Activated naive CD8-positive, alpha-beta T cell treated with anti-CD3 and anti-CD28 coated beads, Interleukin-2, amount 10 ng/mL, durations not matched to agents 7 days and 5 days (primary cell): ENCODE measurements at regions not wholly inside any gene's neighbourhood (a gene's known extent, or its start where the extent isn't known, plus 50 kb on each side); places are given as distances from the start of the nearest gene placed in this dataset.

Experiments
- ATAC-seq: fragments of 150-1000 bp; cut with Tn5 transposase; one replicate; pipeline ENCODE4 v1.10.0; 2021; ENCODE audit warnings: low read depth, moderate library complexity
- POLR2A ChIA-PET: fragments of 350-600 bp; sonication (Branson Sonifier 250); formaldehyde crosslinking; loops from one replicate; lab custom pipeline; 2021; ENCODE audit warnings: antibody characterized with exemption; lab: Charles Lee
- DNase-seq: peaks from one replicate; pipeline ENCODE4 v3.0.0; 2021
- H3K27ac Mint-ChIP-seq: one replicate; pipeline ENCODE4 v1.8.0; 2022; ENCODE audit warnings: mild to moderate bottlenecking, mixed read lengths
- H3K27me3 Mint-ChIP-seq: one replicate; pipeline ENCODE4 v1.8.0; 2022; ENCODE audit warnings: mild to moderate bottlenecking, moderate library complexity, mixed read lengths
- H3K36me3 Mint-ChIP-seq: one replicate; pipeline ENCODE4 v1.8.0; 2021; ENCODE audit warnings: mild to moderate bottlenecking, mixed read lengths
- H3K4me1 Mint-ChIP-seq: one replicate; pipeline ENCODE4 v1.8.0; 2021; ENCODE audit warnings: mixed read lengths
- H3K4me3 Mint-ChIP-seq: one replicate; pipeline ENCODE4 v1.8.0; 2022; ENCODE audit warnings: mild to moderate bottlenecking, moderate library complexity, mixed read lengths
- H3K9me3 Mint-ChIP-seq: one replicate; pipeline ENCODE4 v1.8.0; 2021; ENCODE audit warnings: mixed read lengths

DNA sequence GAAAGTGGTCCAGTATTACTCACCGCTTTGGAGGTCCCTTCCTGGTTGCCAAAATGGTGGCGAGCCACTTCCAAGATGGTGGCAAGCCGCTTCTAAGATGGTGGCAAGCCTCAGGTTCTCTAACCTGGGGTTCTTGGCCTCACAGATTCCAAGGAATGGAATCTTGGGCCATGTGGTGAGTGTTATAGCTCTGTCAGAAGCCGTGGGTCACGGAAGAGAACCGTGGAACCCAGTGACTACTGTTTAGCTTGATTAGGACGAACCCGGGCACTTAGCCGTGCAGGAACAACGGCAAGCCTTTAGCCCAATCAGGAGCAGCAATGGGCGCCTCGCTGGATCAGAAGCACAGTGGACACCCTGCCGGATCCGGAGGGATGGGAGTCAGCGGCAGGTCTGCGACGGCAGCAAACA, 356.2 kb upstream of the TMPRSS15 start:
- POLR2A ChIA-PET, result no interaction called here

DNA sequence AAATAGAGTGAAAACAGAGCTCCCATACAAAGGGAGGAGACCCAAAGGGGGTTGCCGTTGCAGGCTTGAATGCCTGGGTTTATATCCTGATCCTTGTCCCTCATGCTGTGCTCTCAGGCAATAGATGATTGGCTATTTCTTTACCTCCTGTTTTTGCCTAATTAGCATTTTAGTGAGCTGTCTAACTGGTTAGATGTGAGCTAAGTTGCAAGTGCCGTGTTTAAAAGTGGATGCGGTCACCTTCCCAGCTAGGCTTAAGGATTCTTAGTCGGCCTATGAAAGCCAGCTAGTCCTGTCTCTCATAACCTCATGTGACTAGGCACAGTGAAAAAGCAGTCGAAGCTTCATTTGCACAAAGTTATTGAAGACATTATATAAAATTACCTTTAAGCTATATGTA, 356.7 kb upstream of the TMPRSS15 start:
- Mint-ChIP-seq H3K36me3 (no peaks in the 10 kb centered on the region), H3K4me3 (no peak overlapping the region), H3K9me3 (peaks cover 2% of the 10 kb centered on the region), H3K27ac (no peak overlapping the region), H3K27me3 (no peaks in the 10 kb centered on the region), H3K4me1 (no peaks in the 10 kb centered on the region)
- POLR2A ChIA-PET, result no interaction called here
- no peak for ATAC-seq
- no peak for DNase-seq

More for the DNA sequence above, 356.2 kb upstream of the TMPRSS15 start:
- H3K9me3 Mint-ChIP-seq, result peaks cover 2% of the 10 kb centered on the region
- H3K27me3 Mint-ChIP-seq, result no peaks in the 10 kb centered on the region
- H3K36me3 Mint-ChIP-seq, result no peaks in the 10 kb centered on the region
- no peak overlapping the region for H3K27ac Mint-ChIP-seq
- DNase-seq (no peak), ATAC-seq (no peak)
- H3K4me1 Mint-ChIP-seq, result no peaks in the 10 kb centered on the region
- no peak overlapping the region for H3K4me3 Mint-ChIP-seq

DNA sequence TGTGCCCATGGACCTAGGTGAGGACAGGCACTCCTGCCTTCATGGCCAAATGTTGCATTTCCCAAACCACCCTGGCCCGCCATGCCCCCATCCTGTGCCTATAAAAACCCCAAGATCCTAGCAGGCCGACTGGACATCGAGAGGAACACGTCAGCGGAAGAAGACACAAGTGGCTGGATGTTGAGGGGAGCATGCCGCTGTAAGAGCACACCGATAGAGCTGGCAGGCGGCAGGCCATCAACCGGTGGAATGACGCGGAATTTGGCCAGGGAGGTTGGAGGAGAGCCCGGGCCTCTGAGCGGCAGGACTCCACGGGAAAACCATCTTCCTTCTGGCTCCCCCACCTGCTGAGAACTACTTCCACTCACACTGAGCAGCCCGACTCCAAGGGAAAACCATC, 361.1 kb upstream of the TMPRSS15 start:
- H3K36me3 Mint-ChIP-seq, result no peaks in the 10 kb centered on the region
- H3K27ac Mint-ChIP-seq, result no peak overlapping the region
- no peaks in the 10 kb centered on the region for H3K4me1 Mint-ChIP-seq
- H3K4me3 Mint-ChIP-seq, result no peak overlapping the region
- DNase-seq (no peak), ATAC-seq (no peak)
- H3K9me3 Mint-ChIP-seq, result no peaks in the 10 kb centered on the region
- H3K27me3 Mint-ChIP-seq, result no peaks in the 10 kb centered on the region
- POLR2A ChIA-PET, result no interaction called here

DNA sequence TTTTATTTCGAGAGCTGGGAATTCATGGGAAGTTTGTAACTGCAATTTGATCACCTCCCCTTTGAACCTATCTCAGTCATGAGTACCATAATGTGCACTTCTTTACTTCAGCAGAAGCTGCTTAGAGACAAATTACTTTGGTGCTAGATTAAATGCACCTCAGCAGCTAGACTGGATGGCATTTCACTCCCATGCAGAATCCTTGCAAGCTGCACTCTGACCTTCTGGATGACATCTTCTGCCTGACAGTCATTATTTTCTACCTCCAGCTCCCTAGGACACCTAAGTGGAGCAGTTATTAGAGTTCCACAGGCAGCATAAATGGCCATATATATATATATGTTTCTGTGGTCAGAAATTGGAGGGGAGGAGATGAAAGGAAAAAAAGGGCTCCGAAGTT, 366.0 kb upstream of the TMPRSS15 start:
- Mint-ChIP-seq H3K9me3 (peaks cover under 1% of the 10 kb centered on the region), H3K4me1 (no peaks in the 10 kb centered on the region), H3K27ac (no peak overlapping the region), H3K36me3 (no peaks in the 10 kb centered on the region), H3K4me3 (no peak overlapping the region), H3K27me3 (no peaks in the 10 kb centered on the region)
- no peak for ATAC-seq
- no peak for DNase-seq
- POLR2A ChIA-PET, result no interaction called here

DNA sequence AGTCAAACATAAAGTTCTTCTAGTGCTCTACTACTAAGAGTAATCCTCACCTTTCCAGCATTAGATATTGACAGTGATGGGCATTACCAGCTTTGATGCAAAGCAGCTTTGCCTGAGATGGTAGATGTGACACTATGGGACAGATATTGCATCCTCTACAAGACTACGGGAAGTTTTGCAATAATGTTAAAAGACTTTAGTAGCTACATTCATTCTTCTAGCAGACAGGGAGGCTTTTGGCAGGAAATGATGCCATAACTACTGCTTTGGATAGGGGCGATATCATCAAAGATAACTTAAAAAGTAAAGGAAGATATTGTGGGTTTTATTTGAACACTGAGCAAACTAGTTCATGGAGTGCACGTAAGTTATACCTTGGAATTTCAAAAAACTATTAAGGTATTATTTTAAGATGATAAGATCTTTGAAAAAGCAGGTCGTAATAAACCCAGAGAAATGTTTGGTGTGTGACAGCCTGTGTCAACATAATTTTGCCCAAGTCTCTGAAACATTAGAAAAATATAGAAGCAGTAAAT, 368.3 kb upstream of the TMPRSS15 start:
- H3K4me3 Mint-ChIP-seq, result no peak overlapping the region
- POLR2A ChIA-PET, result no interaction called here
- no peaks in the 10 kb centered on the region for H3K4me1 Mint-ChIP-seq
- DNase-seq (no peak), ATAC-seq (no peak)
- no peak overlapping the region for H3K27ac Mint-ChIP-seq
- H3K27me3 Mint-ChIP-seq, result no peaks in the 10 kb centered on the region
- H3K9me3 Mint-ChIP-seq, result peaks cover 3% of the 10 kb centered on the region
- no peaks in the 10 kb centered on the region for H3K36me3 Mint-ChIP-seq

DNA sequence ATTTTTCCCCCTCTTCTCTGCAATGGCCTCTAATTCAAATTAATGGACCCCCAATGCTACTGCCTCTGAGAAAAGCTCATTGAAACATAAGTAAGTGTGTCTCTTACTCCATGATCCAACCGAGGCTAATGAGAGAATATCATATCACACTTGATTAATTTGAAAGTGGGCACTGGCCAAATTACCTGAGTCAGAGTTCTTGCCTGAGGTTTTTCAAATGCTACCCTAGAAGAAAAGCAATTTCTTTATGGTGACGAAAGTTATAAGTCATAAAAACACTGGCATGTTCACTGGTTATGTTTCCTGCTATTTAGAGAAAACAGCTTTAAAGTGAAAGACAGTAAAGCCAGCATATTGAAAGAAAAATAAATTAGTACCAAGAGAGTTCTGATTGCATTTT, 368.8 kb upstream of the TMPRSS15 start:
- ATAC-seq (no peak), DNase-seq (no peak)
- H3K27ac Mint-ChIP-seq, result no peak overlapping the region
- H3K9me3 Mint-ChIP-seq, result peaks cover 3% of the 10 kb centered on the region
- no peak overlapping the region for H3K4me3 Mint-ChIP-seq
- POLR2A ChIA-PET, result no interaction called here
- no peaks in the 10 kb centered on the region for H3K4me1 Mint-ChIP-seq
- no peaks in the 10 kb centered on the region for H3K27me3 Mint-ChIP-seq
- no peaks in the 10 kb centered on the region for H3K36me3 Mint-ChIP-seq

DNA sequence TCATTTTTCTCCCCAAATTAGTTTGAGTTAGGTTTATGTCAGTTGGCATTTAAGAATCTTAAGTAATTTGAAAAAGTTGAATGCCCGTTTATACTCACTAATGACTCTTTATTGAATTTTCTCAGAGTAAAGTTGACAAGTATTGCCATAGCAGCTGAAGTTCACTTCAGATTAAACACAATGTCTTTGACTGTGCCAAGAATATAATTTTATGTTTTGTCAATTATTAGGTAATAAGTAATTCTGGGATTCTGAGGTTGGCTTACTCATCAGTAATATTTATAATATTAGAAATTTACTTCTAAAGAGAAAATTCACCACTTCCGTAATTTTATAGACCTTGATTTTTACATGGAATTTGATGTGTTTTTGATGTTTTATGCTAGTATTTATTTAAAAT, 369.3 kb upstream of the TMPRSS15 start:
- no peak overlapping the region for H3K4me3 Mint-ChIP-seq
- ATAC-seq (no peak), DNase-seq (no peak)
- H3K9me3 Mint-ChIP-seq, result peaks cover 3% of the 10 kb centered on the region
- H3K27ac Mint-ChIP-seq, result no peak overlapping the region
- POLR2A ChIA-PET, result no interaction called here
- no peaks in the 10 kb centered on the region for H3K27me3 Mint-ChIP-seq
- H3K36me3 Mint-ChIP-seq, result no peaks in the 10 kb centered on the region
- no peaks in the 10 kb centered on the region for H3K4me1 Mint-ChIP-seq

DNA sequence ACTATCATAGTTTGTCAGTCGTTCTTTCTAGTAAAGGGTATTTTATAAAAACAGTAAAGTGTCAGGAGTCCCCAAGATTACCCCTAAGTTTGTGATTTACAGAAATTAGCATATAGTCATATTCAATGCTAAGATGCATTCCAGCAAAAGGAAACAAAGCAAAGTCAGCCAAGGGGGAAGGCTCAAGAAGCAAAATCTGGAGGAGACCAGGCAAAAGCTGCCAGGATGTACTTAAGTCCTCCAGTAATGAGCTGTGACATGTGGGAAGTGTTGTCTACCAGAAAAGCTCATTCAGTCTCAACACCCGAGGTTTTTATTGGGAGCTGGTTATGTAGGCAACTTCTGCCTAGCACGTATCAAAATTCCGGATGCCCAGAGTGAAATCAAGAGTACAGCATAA, 373.4 kb upstream of the TMPRSS15 start:
- ATAC-seq (no peak), DNase-seq (no peak)
- H3K36me3 Mint-ChIP-seq, result no peaks in the 10 kb centered on the region
- peaks cover 4% of the 10 kb centered on the region for H3K9me3 Mint-ChIP-seq
- H3K4me1 Mint-ChIP-seq, result no peaks in the 10 kb centered on the region
- no peak overlapping the region for H3K27ac Mint-ChIP-seq
- POLR2A ChIA-PET, result no interaction called here
- H3K4me3 Mint-ChIP-seq, result no peak overlapping the region
- no peaks in the 10 kb centered on the region for H3K27me3 Mint-ChIP-seq

DNA sequence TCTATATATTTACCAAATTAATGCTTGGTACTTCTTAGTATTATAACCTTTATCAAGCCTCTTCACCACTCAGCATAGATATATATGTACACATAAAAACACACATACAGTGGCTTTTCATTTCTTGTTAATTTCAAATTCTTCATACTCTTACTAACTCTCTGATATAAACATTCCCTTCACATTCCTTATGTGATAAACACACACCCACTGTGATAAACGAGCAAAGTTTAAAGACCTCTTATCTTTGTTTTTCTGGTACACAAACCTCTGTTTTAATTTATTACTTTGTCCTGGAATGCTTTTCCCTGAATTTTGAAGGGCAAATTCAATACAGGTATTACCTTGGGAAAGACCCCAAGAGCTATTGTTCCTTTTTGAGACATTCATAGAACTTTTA, 379.1 kb upstream of the TMPRSS15 start:
- Mint-ChIP-seq H3K9me3 (peaks cover 4% of the 10 kb centered on the region), H3K4me3 (no peak overlapping the region), H3K27ac (no peak overlapping the region), H3K4me1 (no peaks in the 10 kb centered on the region), H3K36me3 (no peaks in the 10 kb centered on the region), H3K27me3 (no peaks in the 10 kb centered on the region)
- POLR2A ChIA-PET, result no interaction called here
- no peak for DNase-seq
- ATAC-seq, result no peak

DNA sequence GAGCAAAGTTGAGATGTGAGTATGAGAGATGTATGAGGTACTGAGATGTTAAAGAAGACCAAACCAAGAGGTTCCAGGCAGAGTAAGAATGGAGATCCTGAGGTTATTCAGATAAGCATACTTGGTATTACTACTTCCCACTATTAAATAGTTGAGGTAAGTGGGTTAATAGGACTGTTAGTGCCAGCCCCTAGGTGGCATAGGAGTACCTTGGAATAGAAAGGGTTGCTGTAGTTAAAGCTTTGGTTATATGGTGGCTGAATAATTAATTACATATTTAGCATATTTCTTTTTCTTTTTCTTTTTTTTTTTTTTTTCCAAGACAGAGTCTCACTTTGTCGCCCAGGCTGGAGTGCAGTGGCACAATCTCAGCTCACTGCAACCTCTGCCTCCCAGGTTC, 397.9 kb upstream of the TMPRSS15 start:
- Mint-ChIP-seq H3K27me3 (no peaks in the 10 kb centered on the region), H3K9me3 (peaks cover 2% of the 10 kb centered on the region), H3K4me3 (no peak overlapping the region), H3K36me3 (no peaks in the 10 kb centered on the region), H3K27ac (no peak overlapping the region), H3K4me1 (no peaks in the 10 kb centered on the region)
- no peak for DNase-seq
- no peak for ATAC-seq
- POLR2A ChIA-PET, result no interaction called here

DNA sequence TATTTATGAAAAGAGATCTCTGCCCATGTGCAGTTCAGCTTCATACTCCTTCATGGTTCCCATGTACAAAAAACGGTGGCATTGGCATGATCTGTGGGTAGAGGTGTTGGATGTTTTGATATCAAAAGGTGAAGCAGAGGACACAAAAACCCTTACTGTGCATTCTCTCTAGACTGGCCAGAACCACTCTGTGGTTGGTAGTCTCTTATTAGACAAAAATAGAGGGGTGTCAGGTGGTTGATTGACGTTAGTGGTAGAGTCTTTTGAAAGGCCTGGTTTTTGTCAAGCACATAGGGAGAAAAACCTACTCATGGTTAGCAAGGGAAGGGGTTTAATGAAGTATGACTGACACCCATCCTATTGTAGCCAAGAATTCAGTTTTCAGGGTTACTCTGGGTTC, 400.0 kb upstream of the TMPRSS15 start:
- H3K27me3 Mint-ChIP-seq, result no peaks in the 10 kb centered on the region
- H3K36me3 Mint-ChIP-seq, result no peaks in the 10 kb centered on the region
- H3K4me3 Mint-ChIP-seq, result no peak overlapping the region
- DNase-seq (no peak), ATAC-seq (no peak)
- POLR2A ChIA-PET, result no interaction called here
- peaks cover 2% of the 10 kb centered on the region for H3K9me3 Mint-ChIP-seq
- H3K4me1 Mint-ChIP-seq, result no peaks in the 10 kb centered on the region
- no peak overlapping the region for H3K27ac Mint-ChIP-seq

DNA sequence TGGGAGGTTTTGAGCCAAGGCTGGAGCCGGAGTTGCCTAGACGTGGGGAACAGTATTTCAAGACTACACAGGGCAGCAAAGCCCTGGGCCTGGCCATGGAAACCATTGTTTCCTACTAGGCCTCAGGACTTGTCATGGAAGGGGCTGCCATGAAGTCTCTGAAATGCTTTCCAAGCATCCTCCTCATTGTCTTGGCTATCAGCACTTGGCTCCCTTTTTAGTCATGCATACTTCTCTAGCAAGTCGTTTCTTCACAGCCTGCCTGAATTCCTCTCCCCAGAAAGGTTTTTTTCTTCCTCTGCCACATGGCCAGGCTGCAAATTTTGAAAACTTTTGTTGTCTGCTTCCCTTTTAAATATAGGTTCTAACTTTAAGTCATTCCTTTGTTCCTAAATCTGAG, 406.6 kb upstream of the TMPRSS15 start:
- no peaks in the 10 kb centered on the region for H3K4me1 Mint-ChIP-seq
- H3K27ac Mint-ChIP-seq, result no peak overlapping the region
- H3K4me3 Mint-ChIP-seq, result no peak overlapping the region
- no peaks in the 10 kb centered on the region for H3K27me3 Mint-ChIP-seq
- H3K9me3 Mint-ChIP-seq, result peaks cover 3% of the 10 kb centered on the region
- no peaks in the 10 kb centered on the region for H3K36me3 Mint-ChIP-seq
- no peak for DNase-seq
- ATAC-seq, result no peak
- POLR2A ChIA-PET, result no interaction called here

DNA sequence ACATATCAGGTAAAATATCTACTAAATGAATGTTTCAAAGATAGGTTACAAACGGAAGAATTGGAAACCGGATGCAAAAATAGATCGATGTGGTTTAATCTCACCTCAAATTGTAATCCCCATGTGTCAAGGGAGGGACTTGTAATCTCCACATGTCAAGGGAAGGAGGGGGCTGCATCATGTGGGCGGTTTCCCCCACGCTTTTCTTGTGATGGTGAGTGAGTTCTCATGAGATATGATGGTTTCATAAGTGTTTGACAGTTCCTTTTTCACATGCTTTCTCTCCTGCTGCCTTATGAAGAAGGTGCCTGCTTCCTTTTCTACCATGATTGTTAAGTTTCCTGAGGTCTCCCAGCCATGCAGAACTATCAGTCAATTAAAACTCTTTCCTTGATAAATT, 408.7 kb upstream of the TMPRSS15 start:
- POLR2A ChIA-PET, result no interaction called here
- no peak for ATAC-seq

DNA sequence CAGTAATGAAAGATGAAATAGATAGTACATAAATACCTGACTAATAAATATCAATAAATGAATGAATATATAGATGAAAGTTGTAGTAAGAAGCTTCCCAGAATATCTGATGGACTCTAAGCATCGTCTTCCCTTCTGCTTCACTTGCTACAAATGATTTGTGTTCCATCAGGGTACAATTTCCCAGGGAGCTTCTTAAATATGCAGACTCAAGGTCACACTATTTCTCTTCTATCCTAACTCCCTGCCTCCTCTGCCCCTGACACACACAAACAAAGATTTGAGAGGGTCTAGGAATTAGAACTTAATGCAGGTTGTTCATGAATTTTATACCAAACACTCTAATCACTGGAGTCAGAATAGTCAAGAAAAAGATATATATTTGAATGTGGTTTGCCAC, 415.9 kb upstream of the TMPRSS15 start:
- peaks cover 9% of the 10 kb centered on the region for H3K9me3 Mint-ChIP-seq
- H3K4me3 Mint-ChIP-seq, result no peak overlapping the region
- no peak overlapping the region for H3K27ac Mint-ChIP-seq
- no peak for DNase-seq
- H3K36me3 Mint-ChIP-seq, result no peaks in the 10 kb centered on the region
- ATAC-seq, result no peak
- POLR2A ChIA-PET, result no interaction called here
- no peaks in the 10 kb centered on the region for H3K27me3 Mint-ChIP-seq
- no peaks in the 10 kb centered on the region for H3K4me1 Mint-ChIP-seq

More for the DNA sequence above, 408.7 kb upstream of the TMPRSS15 start:
- no peak for DNase-seq
- H3K4me1 Mint-ChIP-seq, result no peaks in the 10 kb centered on the region
- H3K36me3 Mint-ChIP-seq, result no peaks in the 10 kb centered on the region
- peaks cover 3% of the 10 kb centered on the region for H3K9me3 Mint-ChIP-seq
- no peaks in the 10 kb centered on the region for H3K27me3 Mint-ChIP-seq
- no peak overlapping the region for H3K27ac Mint-ChIP-seq
- H3K4me3 Mint-ChIP-seq, result no peak overlapping the region

DNA sequence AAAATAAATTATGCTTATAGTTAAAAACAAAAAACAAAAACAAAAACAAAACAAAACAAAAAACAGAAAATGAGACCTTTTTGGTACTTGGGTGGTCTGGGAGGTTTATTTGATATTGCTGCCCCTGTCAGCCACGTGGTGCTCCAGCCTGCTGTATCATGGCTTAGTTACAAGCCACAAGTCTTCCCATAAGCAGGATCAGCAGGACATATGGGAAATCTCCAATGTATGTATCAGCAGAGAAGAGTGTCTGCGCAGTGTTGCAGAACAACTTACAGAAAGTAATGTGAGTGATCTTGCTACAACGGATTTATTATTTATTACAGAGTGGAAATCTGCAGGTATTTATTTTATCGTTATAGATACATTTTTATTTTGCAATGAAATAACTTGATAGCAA, 423.0 kb upstream of the TMPRSS15 start:
- DNase-seq (no peak), ATAC-seq (no peak)
- Mint-ChIP-seq H3K9me3 (peaks cover 7% of the 10 kb centered on the region), H3K4me1 (no peaks in the 10 kb centered on the region), H3K27ac (no peak overlapping the region), H3K4me3 (no peak overlapping the region), H3K36me3 (no peaks in the 10 kb centered on the region), H3K27me3 (no peaks in the 10 kb centered on the region)
- POLR2A ChIA-PET, result no interaction called here
